Lower leg skin (tissue), 4 donors: ENCODE measurements at regions not wholly inside any gene's neighbourhood (a gene's known extent, or its start where the extent isn't known, plus 50 kb on each side); places are given as distances from the start of the nearest gene placed in this dataset.

Experiments
- DNase-seq, 2 donors: peaks; one replicate each; pipeline ENCODE4 v3.0.0-alpha.2; 2019; ENCODE audit warnings: low spot score in 2 of 2
- H3K4me3 ChIP-seq: fragments of 200-600 bp; sonication (generic); 2 replicates; pipeline ENCODE4 v1.5.1; 2017; ENCODE audit warnings: mild to moderate bottlenecking, low read depth; ENCODE audit not compliant: poor library complexity, severe bottlenecking
- CTCF ChIP-seq, 3 donors: fragments of 450-650 bp; IDR thresholded peaks; one replicate each; pipeline ENCODE4 v1.5.1; 2016; ENCODE audit warnings: antibody characterized with exemption in 3 of 3, mild to moderate bottlenecking in 3 of 3, moderate library complexity in 2 of 3
- POLR2A ChIP-seq, 2 donors: fragments of 450-650 bp; IDR thresholded peaks; one replicate each; pipeline ENCODE4 v1.6.1; 2016 to 2017; ENCODE audit warnings: antibody characterized with exemption in 2 of 2, mild to moderate bottlenecking in 1 of 2, moderate library complexity in 1 of 2
- WGBS, 2 donors: methylation state at CpG; one replicate each; pipeline ENCODE4 v1.1.5; 2018; 5-methylcytosine and 5-hydroxymethylcytosine counted together
- intact Hi-C: fragments of 100-400 bp; cut with DNase I; formaldehyde crosslinking; loops from one replicate; pipeline ENCODE4 v1.15.0; 2023; ENCODE audit warnings: low total_unique reads

GRCh38 chr1:221154932-221155331 lies 275.7 kb downstream of the HLX start:
- WGBS, 2 donors = 48% methylated on average over 1 of the region's 1 CpG

GRCh38 chr1:221157026-221157761 lies 278.0 kb downstream of the HLX start:
- no peak for TF ChIP-seq CTCF (IDR thresholded peaks at IDR 0.05)
- TF ChIP-seq POLR2A (IDR thresholded peaks at IDR 0.05) = no peak
- H3K4me3 ChIP-seq = no peak overlapping the region
- DNase-seq = no peak
- intact Hi-C loops = no loop called here
- WGBS, 2 donors = 47 to 57% methylated on average over 6 of the region's 6 CpGs

More at GRCh38 chr1:221154932-221155331, 275.7 kb downstream of the HLX start:
- no peak overlapping the region for H3K4me3 ChIP-seq
- TF ChIP-seq POLR2A (IDR thresholded peaks at IDR 0.05) (no peak), CTCF (IDR thresholded peaks at IDR 0.05) (no peak)
- intact Hi-C loops = no loop called here
- DNase-seq = no peak

- no peak overlapping the region for H3K4me3 ChIP-seq
- 91 to 93% methylated on average over 2 of the region's 2 CpGs for WGBS, 2 donors
- no peak for DNase-seq
- TF ChIP-seq CTCF (IDR thresholded peaks at IDR 0.05) (no peak), POLR2A (IDR thresholded peaks at IDR 0.05) (no peak)
- intact Hi-C loops = no loop called here
Observed at GRCh38 chr1:221159608-221160007, 280.4 kb downstream of the HLX start.

- 23 to 50% methylated on average over 1 of the region's 1 CpG for WGBS, 2 donors
- peak in 1 of 2 donors; percentile 52 for DNase-seq
- TF ChIP-seq CTCF (IDR thresholded peaks at IDR 0.05) = no peak
- no peak for TF ChIP-seq POLR2A (IDR thresholded peaks at IDR 0.05)
- H3K4me3 ChIP-seq = no peak overlapping the region
- intact Hi-C loops = no loop called here
Observed at GRCh38 chr1:221161571-221162041, 282.4 kb downstream of the HLX start.

GRCh38 chr1:221162352-221162751 lies 283.1 kb downstream of the HLX start:
- WGBS, 2 donors = 59 to 72% methylated on average over 2 of the region's 2 CpGs
- no peak overlapping the region for H3K4me3 ChIP-seq
- DNase-seq = no peak
- TF ChIP-seq CTCF (IDR thresholded peaks at IDR 0.05) (no peak), POLR2A (IDR thresholded peaks at IDR 0.05) (no peak)
- intact Hi-C loops = no loop called here

- no peak overlapping the region for H3K4me3 ChIP-seq
- TF ChIP-seq CTCF (IDR thresholded peaks at IDR 0.05) (no peak), POLR2A (IDR thresholded peaks at IDR 0.05) (no peak)
- DNase-seq = no peak
- intact Hi-C loops = no loop called here
- 76 to 79% methylated on average over 2 of the region's 2 CpGs for WGBS, 2 donors
Observed at GRCh38 chr1:221162939-221163338, 283.7 kb downstream of the HLX start.
